ENCODE measurements at regions not wholly inside any gene's neighbourhood (a gene's known extent, or its start where the extent isn't known, plus 50 kb on each side); places are given as distances from the start of the nearest gene placed in this dataset.
"Not testable (repeated sequence)": the region's sequence is repeated elsewhere in the genome, so short reads cannot be mapped to it uniquely, and the experiment has no call there.

DNA sequence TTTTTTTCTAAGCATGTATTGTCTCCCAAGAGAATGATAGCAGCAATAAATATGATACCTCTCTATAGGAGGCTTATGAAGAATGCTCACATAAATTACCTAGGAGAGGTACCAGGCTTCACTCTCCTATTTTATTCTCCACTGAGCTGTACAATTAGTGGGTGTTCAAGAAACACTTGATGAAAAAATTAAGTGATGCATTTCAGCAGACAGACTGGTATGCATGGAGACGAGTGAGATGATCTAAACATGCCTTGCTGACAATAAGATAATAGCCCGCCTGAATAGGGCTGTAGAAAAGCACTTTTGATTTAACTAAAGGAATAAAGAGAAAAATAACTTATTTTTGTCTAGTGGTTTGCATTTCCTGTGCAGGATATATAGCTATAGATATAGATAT lies 1449.7 kb downstream of the GATA3 start:
- DNase-seq: no peak

DNA sequence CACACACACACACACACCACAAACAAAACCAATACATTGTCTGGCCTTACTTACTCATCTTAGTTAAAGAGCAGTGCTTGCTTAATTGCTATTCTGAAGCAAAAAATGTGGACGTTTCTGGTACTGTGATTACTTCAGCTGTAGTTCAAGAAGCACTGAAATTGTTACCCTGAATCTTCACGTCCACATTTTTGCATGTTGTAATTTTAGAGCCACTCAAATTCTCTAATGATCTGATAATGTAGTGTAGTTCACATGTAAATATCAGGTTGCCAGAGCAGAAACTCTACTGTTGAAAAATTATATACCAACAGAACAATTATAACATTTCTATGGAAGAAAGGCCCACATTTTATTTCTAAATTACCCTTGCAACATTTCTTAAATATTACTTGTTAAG lies 1451.1 kb downstream of the GATA3 start:
- DNase-seq: no peak

DNA sequence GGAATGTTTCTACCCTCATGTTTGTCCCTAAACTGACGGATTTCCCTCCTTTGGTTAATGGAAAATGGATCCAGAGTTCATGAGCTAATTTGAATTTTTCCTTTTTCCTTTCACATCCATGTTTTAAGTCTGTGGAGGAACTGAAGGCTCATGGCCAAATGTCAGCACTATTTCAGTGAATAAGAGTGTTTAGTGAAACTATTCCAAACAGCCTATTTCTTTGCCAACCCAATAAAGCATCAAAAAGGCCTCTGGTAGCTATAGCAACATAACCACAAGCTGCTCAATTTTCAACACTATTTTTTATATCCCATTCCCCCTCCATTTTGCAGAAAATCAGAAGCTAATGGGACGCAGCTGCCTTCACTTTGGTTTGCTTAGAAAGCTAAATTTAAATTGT lies 1454.1 kb downstream of the GATA3 start:
- no peak for DNase-seq

DNA sequence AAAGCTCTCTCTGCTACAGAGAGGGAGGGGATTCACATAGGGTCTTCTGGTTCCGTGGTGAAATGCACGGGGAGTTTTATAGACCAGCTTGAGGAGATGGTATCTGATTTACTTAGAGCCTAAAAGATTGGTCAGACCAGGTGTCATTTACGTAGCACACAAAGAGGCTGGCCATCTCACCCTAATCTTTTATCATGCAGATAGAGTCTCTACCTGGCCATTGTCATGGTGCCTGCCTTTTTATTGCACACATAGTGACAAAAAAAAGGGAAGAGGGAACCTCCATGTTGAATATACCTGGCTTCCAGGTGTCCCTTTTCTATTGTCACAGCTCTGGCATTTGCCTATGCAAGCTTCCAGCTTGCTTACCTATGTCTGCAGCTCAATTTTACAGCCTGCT lies 1456.1 kb downstream of the GATA3 start:
- no peak for DNase-seq

DNA sequence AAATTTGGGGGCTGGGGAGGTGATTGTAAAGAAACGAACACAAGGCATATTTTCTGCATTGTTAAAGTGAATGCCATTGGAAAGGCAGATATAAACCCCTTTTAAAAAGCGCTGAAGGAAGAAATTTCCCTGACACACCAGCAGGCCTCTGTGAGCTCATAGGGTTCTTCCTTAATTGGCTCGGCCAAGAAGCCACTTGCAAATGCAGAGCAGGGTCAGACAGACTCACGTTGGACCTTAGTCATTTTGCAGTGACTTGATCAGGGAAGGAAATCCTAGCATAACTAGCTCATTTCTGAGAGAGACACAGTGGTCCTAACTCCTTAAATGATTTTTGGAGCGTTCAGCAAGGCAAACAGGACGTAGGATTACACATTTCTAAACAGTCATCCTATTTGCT lies 1461.4 kb downstream of the GATA3 start:
- no peak for DNase-seq

DNA sequence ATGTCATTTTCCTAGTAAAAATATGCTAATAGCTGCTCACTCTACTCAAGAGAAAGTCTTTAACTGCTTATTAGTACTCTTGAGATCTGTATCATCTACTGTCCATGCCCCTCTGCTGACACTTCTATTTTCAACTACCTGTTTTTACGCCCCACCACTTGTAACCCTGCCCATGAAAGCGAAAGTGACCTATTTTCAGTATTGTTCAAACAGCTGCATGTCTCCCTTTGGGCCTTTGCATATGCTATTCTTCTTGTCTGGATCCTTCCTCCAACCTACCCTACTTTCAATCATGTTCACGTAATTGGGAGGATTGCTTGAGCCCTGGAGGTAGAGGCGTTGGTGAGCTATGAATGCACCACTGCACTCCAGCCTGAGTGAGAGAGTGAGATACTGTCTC lies 1481.3 kb downstream of the GATA3 start:
- DNase-seq: no peak

DNA sequence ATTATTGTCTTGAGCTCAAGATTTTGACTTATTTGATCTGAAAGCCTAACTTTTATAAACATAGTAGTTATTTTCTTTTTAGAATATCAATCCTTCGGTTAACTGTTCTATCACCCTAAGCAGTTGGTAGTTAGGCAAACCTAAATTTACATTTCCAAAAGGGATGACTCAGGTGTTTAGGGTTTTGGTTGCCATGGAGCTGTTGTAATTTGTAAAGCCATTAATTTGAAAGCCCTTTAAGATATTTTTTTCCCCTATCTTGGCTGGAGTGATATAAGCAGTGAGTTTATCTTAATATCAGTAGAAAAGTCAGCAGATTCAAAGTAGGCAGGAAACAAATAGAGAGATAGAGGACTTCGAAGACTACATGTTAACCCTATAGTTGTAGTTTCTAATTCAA lies 1472.6 kb upstream of the CELF2 start:
- DNase-seq: no peak

DNA sequence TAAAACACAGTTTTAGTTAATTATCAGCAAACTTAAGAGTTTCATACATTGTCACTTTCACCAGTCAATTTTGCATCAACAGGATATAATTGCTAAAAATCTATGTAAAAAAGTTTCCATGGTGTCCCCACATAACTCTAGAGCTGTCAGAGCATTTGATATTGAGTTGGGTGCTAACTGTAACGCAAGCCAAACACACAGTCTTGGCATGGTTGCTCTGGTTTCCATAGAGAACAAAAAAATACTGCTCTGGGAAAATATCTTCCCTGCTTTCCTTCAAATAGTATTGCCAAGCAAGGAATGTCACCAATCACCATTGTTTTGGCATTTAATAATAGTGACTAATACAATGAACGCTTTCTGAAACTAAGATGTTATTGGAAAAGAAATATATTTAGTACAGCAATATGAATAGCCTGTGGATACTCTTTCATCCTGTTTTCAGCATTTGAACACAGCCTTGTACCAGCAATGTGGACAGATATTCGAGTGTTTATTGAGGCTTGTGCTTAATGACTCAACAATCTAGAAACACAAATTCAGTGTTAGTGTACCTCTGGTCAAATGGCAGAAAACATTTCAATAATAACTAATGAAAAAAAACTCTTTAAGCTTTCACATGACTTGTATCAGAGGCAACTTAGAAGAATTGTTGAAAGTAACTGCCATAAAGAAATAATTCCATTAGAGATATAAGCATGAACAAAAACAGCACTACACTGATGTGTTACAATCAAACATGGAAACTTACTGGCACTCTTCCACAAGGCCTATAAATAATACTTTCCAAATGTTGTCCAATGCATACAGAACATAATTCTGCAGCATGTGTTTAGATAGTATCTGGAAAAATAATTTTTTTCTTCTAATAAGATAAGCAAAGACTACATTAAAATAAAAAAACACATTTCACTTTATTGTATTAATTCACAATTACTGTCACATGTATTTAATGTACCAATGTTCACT lies 1469.5 kb upstream of the CELF2 start:
- no peak for DNase-seq

DNA sequence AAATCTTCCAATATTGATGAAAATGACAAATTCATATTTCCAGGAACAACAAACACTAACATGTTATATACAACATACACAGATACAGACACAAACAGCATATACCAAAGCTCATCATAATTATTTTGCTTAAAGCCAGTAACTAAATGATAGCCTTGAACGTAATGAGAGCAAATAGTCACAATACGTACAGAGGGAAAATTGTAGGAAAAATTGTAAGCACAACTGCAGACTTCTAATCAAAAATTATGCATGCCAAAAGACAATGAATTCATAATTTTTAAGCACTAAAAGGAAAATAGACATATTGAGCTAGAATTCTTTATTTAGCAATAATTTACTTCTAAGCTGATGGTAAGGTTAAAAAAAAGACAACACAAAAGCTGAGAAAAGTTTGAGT lies 1466.9 kb upstream of the CELF2 start:
- no peak for DNase-seq

DNA sequence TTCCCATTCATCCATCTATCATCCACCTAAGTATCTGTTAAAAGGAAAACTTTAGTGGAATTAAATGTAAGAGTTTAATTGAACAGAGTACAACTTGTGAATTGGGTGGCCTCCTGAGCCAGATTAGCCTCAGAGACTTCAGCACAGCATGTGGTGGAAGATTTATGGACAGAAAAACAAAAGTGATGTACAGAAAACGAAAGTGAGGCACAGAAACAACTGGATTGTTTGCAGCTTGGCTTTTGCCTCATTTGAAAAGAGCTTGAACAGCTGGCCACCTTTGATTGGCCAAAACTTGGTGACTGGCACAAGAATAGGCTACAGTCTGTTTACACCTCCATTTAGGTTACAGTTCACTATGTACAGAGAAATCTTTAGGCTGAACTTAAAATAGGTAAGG lies 1463.4 kb upstream of the CELF2 start:
- DNase-seq: no peak

DNA sequence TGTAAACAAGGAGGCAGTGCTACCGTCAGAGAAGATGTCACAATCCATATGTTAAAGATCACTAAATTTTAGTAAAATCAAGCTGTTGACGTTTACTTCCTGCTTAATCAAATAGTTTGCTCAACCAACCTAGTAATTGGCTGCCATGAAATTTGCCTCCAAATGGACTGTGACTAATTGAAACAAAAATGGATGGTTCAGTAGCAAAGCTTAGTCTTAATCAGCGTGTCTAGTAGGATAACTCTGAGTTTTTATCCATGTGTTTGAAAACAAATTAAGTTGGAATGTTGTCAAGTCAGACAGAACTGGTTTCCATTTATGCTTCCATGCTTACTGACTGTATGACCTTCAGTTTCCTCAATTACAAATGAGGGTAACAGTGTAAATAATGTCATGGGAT lies 1456.7 kb upstream of the CELF2 start:
- no peak for DNase-seq

DNA sequence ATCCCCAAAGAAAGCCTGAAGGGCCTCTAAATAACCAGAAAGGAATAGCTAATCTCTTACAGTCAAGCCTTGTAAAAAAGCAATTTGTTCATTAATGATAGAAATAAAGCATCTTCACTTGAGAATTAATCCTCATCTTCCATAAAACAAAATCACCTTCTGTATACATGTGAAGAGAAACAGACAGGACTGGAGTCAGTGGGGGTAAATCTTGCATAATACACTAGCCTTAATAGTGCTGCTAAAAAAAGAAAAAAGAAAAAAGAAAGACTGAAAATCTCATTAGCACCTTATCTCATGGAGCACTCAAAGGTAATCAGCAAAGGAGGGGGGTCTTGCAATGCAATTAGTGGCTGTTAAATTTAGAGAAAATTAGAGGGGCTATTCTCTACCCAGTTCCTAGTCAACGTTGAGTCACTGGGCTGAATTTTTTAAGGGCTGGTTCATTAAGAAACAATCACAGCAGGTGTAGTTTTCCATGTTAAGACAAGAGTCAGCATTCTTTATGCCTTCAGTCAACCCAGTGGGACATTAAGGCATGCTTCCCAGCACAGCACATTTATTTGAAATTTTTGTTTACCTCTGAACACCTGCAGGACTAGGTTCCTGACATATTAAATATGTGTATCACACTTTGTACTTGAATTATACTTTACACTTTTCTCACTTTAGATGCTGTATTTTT lies 1455.7 kb upstream of the CELF2 start:
- no peak for DNase-seq

DNA sequence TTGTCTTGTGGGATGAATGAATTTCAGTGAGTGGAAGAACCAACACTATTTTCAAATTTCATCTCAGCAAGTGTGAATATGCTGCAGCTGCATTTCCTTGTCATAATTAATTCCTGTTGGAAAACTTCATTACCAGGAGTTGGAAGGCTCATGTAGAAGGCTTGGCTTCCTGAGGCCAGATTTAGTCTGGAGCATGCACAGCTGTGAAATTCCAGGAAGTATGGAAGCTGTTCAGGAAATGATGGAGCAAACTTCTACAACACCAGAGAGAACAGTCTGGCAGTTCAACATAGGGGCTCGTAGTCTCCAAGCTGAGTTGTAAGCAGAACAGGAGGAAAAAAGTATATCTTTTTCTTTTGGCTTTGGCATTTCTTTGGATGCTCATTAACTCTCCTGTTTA lies 1439.9 kb upstream of the CELF2 start:
- DNase-seq: peak; percentile 34

DNA sequence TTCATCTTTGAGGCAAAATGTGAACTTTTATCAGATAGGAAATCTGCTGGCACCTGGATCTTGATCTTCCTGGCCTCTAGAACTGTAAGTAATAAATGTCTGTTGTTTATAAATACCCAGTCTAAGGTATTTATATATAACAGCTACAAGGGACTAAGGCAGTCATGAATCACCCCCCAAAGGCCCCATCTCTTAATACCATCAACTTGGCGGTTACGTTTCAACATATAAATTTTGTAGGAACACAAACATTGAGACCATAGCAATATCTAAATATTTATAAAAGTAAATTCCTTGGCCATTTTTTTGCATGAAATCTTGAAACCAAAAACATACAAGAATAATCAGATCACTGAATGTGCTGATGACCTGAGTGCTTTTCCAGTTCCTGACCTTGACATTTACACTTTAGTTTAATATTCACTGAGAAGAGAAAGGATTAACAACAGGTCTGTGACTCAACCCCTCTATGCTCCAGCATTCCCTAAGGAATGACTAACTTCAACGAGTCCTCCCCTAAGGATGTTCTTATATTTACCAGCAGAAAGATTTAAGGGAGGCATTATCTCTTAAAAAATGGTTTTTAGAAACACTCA lies 1438.5 kb upstream of the CELF2 start:
- no peak for DNase-seq

DNA sequence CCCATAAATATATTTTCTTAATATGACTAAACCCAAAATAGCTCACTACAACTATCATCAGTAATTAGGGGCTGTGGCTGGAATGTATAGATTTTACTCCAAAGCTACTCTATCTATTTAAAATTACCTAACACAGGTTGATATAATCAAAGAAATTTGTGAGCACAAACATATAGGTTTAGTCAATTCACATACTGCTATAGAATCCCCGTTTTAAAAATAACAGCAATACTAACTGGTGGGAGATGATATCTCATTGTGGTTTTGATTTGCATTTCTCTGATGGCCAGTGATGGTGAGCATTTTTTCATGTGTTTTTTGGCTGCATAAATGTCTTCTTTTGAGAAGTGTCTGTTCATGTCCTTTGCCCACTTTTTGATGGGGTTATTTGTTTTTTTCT lies 1434.9 kb upstream of the CELF2 start:
- DNase-seq: not testable (repeated sequence)

DNA sequence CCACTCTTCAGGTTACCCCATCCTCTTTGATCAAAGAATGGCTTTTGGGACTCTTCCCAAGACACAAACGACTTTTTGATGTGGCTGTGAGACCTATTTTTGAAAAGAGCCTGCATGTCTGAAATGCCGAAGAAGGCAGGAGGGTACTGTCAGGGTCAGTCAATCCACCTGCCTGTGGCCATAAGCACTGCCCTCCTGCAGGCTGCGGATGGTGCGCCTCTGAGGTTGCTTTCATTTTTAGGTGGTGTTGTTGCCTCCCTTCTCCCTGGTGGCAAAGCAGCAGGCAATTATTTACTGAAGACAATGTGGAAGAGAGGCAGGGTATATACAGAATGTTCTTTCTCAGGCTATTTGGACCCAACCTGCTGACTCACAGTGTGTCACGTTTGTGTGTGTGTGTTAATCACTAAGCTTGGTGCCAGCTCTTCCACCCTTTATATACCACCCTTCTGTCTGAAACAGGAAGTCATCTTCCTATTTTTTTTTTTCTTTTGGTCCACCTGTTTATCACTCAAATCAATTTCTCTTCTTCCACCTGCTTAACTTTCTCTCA lies 1421.2 kb upstream of the CELF2 start:
- DNase-seq: no peak

DNA sequence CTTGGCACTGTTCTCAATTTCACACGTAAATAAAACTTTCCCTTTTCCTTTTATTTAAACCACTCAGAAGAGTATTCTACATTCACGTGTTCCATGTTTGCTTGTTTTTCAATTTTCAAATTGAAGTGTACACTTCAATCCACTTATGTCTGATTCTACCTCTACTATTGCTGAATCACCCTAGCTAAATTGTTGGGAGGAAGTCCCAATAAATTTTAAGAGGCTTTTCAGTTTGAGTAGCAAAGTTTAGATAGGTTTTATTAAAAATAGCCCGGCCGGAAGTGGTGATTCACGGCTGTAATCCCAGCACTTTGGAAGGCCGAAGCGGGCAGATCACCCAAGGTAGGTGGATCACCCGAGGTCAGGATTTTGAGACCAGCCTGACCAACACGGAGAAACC lies 1414.7 kb upstream of the CELF2 start:
- no peak for DNase-seq

DNA sequence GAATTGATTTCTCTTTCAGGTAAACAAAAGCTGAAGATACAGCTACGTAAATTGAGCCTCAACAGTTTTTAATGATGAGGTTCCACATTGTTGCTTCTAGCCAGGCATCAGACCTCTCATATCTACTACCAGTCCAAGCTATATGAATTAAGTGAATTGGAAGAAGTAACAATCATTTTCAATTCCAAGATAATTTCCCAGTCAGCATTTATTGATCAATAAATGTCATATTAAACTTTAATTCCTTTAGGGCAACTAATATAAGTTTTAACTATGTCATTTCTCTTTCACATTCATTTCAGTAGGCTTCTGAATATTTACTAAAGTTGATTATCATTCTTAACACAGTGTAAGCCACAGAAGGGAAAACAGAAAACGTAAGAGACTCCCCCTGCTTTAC lies 1413.7 kb upstream of the CELF2 start:
- no peak for DNase-seq

DNA sequence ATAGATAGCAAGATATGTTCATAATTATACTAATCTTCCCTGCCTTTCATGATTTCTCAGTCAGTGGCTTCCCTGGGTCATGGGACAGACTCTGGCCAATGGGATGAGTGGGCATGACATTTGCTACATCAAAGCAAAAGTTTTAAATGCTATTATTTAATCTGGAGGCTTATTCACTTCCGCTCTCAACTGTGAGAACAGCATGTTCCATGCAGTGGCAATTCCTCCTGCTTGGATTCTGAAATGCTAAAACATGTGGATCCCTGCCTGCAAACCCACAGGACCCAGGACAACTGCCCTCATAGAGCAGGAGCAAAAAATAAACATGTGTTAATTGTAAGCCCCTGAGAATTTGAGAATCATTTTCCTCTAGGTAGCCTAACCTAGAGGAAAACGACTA lies 1412.4 kb upstream of the CELF2 start:
- no peak for DNase-seq

DNA sequence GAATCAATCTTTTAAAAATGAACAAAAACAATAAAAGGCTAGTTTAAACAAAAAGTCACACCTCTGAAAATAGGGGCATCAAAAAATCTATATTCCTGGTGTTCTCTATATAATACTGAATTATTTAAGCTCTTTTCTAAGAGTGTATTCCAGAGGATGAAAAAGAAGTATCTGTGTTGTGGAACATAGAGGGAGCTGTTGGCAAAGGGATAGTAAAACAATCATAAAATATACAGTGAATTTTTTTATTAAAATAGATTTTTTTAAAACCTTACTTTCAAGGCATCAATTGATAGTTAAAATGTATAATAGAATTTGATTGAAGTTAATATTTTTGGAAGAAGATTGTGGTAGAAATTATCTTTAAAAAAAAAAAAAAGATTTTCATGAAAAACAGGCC lies 1409.1 kb upstream of the CELF2 start:
- no peak for DNase-seq

DNA sequence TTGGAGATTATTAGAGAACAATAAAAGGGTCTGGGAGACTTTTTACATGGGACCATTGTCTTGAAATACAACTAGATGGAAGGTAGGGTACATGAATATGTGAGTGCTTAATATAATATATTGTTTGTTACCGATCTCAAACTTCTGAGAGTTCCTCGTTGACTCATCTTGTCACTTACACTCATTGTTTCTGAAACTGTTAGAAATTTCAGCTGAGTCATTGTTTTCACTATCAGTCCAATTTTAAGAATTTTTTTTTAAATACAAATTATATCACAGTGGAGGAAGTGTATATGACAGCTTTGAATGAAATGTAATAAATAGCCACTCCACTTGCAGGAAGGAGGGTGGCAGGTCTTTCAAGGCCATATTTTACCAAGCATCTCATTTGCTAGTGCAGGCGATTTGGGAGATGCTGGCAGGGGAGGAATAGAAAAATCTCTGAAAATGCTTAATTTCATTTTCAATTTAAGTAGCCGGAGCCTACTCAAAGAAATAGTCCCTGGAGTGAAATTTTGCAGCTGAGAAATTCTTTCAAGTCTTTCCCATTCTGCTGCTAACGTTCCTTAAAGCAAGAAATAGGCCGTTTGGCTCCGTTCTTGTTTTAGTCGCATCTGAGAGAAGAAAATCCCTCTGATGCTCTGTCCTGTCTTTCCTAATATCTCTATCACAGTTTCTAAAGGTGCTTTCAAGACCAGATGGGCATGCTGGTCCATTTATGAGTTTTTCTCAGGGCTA lies 1404.2 kb upstream of the CELF2 start:
- no peak for DNase-seq

DNA sequence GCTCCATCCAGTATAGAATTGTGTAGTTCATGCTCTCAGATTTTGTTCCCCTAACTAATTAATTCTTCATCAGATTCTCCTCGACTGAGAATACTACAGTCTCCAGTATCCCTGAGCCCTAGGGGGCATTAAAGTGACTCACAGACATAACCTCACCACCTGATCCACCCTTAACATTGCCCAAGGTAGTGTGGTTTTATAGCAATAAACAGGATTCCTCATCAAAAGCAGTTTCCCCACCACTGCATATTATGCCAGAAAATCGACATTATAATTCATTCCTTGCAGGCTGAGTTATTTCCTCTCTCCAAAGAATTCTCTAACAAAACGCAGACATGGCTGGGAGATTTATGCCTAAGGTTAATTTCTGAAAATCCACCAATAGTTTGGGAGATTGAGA lies 1402.5 kb upstream of the CELF2 start:
- DNase-seq: no peak

DNA sequence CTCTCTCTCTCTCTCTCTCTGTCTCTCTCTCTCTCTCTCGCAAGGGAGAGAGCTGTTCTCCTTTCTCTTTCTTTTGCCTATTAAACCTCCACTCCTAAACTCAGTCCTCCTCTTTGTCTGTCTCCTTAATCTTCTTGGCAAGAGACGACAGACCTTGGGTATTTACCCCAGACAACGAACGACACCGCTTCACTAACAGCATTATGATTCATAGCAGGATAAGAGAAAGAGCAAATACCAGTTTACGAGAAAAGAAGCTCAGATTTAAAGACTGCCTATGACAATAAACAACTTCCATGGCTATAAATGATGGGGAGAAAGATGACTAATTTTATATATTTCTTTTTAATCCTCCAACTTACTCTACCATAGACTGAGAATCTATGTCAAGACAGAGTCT lies 1396.5 kb upstream of the CELF2 start:
- no peak for DNase-seq

All from left hindlimb (tissue), 1 donor.